Aorta (tissue), 5 donors: ENCODE measurements at regions not wholly inside any gene's neighbourhood (a gene's known extent, or its start where the extent isn't known, plus 50 kb on each side); places are given as distances from the start of the nearest gene placed in this dataset.

Source experiments
- ATAC-seq: fragments of 200-7000 bp; cut with Tn5 transposase; one replicate; pipeline ENCODE4 v1.9.1; 2022; ENCODE audit warnings: moderate library complexity; ENCODE audit not compliant: low FRiP score
- DNase-seq, 2 donors: peaks; one replicate each; pipeline ENCODE4 v3.0.0-alpha.2; 2020
- H3K27ac ChIP-seq, 2 donors: one replicate each; pipeline ENCODE4 v1.5.1; 2013; ENCODE audit warnings: low read length in 2 of 2, mild to moderate bottlenecking in 2 of 2, moderate library complexity in 2 of 2, control low read depth in 1 of 2, inconsistent platforms in 1 of 2, low read depth in 1 of 2
- H3K27me3 ChIP-seq, 2 donors: one replicate each; pipeline ENCODE4 v1.6.1; 2013; ENCODE audit warnings: control low read depth in 1 of 2, low read length in 1 of 2, mild to moderate bottlenecking in 1 of 2, moderate library complexity in 1 of 2; ENCODE audit not compliant: insufficient read depth in 2 of 2, control insufficient read depth in 1 of 2
- H3K36me3 ChIP-seq, 2 donors: one replicate each; pipeline ENCODE4 v1.6.1; 2013; ENCODE audit warnings: control low read depth in 1 of 2, low read length in 1 of 2, mild to moderate bottlenecking in 1 of 2; ENCODE audit not compliant: insufficient read depth in 2 of 2, control insufficient read depth in 1 of 2
- H3K4me1 ChIP-seq, 2 donors: one replicate each; pipeline ENCODE4 v1.6.1; 2013; ENCODE audit warnings: low read length in 2 of 2, control low read depth in 1 of 2, mild to moderate bottlenecking in 1 of 2, moderate library complexity in 1 of 2; ENCODE audit not compliant: insufficient read depth in 2 of 2, control insufficient read depth in 1 of 2
- H3K4me3 ChIP-seq, 2 donors: one replicate each; pipeline ENCODE4 v1.5.1; 2013; ENCODE audit warnings: low read length in 2 of 2, control low read depth in 1 of 2, mild to moderate bottlenecking in 1 of 2
- H3K9me3 ChIP-seq: one replicate; pipeline ENCODE4 v1.6.1; 2013; ENCODE audit warnings: mild to moderate bottlenecking, low read length; ENCODE audit not compliant: control insufficient read depth
- WGBS, 2 donors: extraction: QIAGEN DNeasy Blood & Tissue Kit; methylation state at CpG; one replicate each; pipeline ENCODE4 v1.1.7; 2013; 5-methylcytosine and 5-hydroxymethylcytosine counted together
- intact Hi-C, 2 donors: fragments of 100-400 bp; cut with DNase I; formaldehyde crosslinking; loops; one replicate each; pipeline versions ENCODE4 v1.14.2 to v1.15.0; 2022
- donor health status: healthy with polysubstance abuse.
- donor health status: Bipolar disorder and iron deficiency.
- donor health status: DM: no; HTN: no; CAD: no.
- donor health status: DM: no; HTN: no; CAD: no.
- donor health status: DM: yes; HTN: yes; CAD: no.

DNA sequence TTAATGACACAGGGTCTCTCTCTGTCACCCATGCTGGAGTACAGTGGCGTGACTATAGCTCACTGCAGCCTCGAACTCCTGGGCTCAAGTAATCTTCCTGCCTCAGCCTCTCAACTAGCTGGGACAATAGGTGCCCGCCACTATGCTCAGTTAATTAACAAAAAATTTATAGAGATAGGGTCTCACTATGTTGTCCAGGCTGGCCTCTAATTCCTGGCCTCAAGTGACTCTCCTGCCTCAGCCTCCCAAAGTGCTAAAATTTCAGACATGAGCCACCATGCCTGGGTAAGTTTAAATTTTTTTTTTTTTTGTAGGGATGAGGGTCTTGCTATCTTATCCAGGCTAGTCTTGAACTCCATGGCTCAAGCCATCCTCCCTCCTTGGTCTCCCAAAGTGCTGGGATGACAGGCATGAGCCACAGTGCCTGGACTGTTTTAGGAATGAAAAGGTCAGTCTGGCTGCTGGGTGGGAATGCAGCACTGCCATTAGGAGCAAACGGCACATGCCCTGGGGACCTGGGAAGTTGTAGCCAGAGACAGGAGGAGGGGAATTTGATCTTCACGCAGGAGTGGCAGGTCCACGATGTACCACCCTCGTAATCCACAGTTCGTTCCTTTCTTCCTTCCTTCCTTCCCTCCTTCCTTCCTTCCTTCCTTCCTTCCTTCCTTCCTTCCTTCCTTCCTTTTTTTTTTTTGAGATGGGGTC lies 106.7 kb downstream of the HAPSTR1 start:
- Histone ChIP-seq H3K4me3 (no peak overlapping the region), H3K27ac (no peak overlapping the region), H3K9me3 (peaks cover 6% of the 10 kb centered on the region), H3K27me3 (no peaks in the 10 kb centered on the region), H3K36me3 (no peaks in the 10 kb centered on the region), H3K4me1 (no peaks in the 10 kb centered on the region)
- WGBS, 2 donors = 65 to 69% methylated on average over 8 of the region's 8 CpGs
- no peak for DNase-seq
- intact Hi-C loops = no loop called here
- ATAC-seq = no peak

DNA sequence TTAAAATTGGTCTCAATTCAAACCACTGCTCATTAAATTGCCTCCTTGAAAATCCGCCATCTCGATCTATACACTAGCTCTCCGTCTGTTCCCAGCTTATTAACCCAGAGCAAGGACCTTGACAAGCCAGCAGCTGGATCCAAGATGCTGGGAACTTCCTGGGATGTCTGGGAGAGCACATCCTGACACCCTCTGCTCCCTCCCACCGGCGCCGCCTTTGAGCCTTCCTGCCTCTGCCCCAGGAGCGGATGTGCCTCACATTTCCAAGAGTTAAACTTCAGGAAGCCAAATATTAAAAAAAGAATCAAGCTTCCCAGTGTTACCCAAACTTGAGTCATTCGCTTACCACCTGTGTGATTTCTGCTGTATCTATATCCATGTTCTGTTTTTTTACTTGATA lies 107.9 kb downstream of the HAPSTR1 start:
- H3K4me1 ChIP-seq = no peaks in the 10 kb centered on the region
- no peaks in the 10 kb centered on the region for H3K27me3 ChIP-seq
- no peaks in the 10 kb centered on the region for H3K36me3 ChIP-seq
- ATAC-seq (no peak), DNase-seq (no peak)
- intact Hi-C loops = no loop called here
- 59 to 64% methylated on average over 8 of the region's 8 CpGs for WGBS, 2 donors
- no peak overlapping the region for H3K4me3 ChIP-seq
- no peak overlapping the region for H3K27ac ChIP-seq
- peaks cover 4% of the 10 kb centered on the region for H3K9me3 ChIP-seq

DNA sequence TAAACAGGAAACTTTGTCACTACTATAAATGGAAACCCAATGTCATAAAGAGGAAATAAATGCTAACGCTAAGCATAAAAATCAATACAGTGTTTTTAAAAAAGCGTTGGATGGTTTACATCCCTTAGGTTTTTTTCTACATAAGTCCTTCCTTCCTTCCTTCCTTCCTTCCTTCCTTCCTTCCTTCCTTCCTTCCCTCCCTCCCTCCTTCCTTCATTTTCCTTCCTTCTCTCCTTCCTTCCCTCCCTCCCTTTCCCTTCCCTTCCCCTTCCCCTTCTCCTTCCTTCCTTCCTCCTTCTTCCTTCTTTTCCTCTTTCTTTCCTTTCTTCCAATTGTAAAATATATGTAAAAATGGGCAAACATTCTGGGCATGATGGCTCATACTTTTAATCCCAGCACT lies 108.3 kb downstream of the HAPSTR1 start:
- Histone ChIP-seq H3K4me3 (no peak overlapping the region), H3K36me3 (no peaks in the 10 kb centered on the region), H3K9me3 (peaks cover 4% of the 10 kb centered on the region), H3K4me1 (no peaks in the 10 kb centered on the region), H3K27me3 (no peaks in the 10 kb centered on the region), H3K27ac (no peak overlapping the region)
- DNase-seq (no peak), ATAC-seq (no peak)
- intact Hi-C loops = no loop called here
- WGBS, 2 donors = 87 to 90% methylated on average over 2 of the region's 2 CpGs

- 85 to 90% methylated on average over 10 of the region's 10 CpGs for WGBS, 2 donors
- no peak overlapping the region for H3K27ac ChIP-seq
- H3K27me3 ChIP-seq = no peaks in the 10 kb centered on the region
- ATAC-seq = no peak
- H3K36me3 ChIP-seq = no peaks in the 10 kb centered on the region
- no peaks in the 10 kb centered on the region for H3K4me1 ChIP-seq
- H3K9me3 ChIP-seq = peaks cover 6% of the 10 kb centered on the region
- no peak for DNase-seq
- no peak overlapping the region for H3K4me3 ChIP-seq
- intact Hi-C loops = no loop called here
Measured at GRCh38 chr16:9203956-9204355, 112.5 kb downstream of the HAPSTR1 start.

DNA sequence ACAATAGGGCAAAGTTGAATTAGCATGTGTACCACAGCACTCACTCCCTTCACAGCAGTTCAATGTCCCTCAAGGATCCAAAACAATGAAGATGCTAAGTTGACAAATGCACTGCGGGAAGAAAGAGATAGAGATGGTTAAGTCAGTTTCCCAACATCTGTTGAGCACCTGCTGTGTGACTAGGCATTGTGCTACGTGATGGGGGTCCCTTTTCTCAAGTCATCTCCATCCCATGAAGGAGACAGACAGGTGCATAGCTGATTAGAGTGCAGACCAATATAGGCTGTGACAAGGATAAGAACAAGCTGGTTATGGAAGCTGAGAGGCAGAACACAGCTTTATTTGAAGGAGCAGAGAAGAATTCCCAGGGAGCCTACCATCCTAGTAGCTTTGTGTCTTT lies 114.2 kb downstream of the HAPSTR1 start:
- WGBS, 2 donors = 56 to 60% methylated on average over 2 of the region's 2 CpGs
- DNase-seq (no peak), ATAC-seq (no peak)
- Histone ChIP-seq H3K27me3 (no peaks in the 10 kb centered on the region), H3K4me3 (no peak overlapping the region), H3K4me1 (no peaks in the 10 kb centered on the region), H3K9me3 (peaks cover 6% of the 10 kb centered on the region), H3K36me3 (no peaks in the 10 kb centered on the region), H3K27ac (no peak overlapping the region)
- intact Hi-C loops = no loop called here

- Histone ChIP-seq H3K36me3 (no peaks in the 10 kb centered on the region), H3K27me3 (no peaks in the 10 kb centered on the region), H3K4me1 (no peaks in the 10 kb centered on the region), H3K9me3 (peaks cover 6% of the 10 kb centered on the region), H3K27ac (no peak overlapping the region), H3K4me3 (no peak overlapping the region)
- DNase-seq (no peak), ATAC-seq (no peak)
- 69 to 88% methylated on average over 3 of the region's 3 CpGs for WGBS, 2 donors
- intact Hi-C loops = no loop called here
Measured at GRCh38 chr16:9206156-9206555, 114.7 kb downstream of the HAPSTR1 start.

DNA sequence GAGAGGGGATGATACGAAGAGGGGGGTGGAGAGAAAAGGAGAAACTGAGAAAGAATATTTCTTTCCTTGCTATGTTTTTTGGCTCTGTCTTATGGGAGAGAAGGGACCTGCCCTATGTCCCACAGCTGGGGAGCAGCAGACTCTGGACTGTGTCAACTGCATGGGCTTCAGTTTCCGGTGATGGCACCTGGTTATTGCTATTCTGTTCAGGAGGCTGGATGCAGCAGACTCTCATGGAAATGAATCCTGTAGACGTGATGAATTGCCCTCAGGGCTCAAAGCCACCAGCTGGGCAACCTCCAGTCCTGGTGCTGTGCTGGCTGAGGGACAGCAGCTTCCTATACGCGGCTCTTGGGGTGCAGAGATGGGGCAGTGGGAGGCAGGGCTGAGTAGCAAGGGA lies 121.2 kb downstream of the HAPSTR1 start:
- H3K27me3 ChIP-seq = no peaks in the 10 kb centered on the region
- no peaks in the 10 kb centered on the region for H3K36me3 ChIP-seq
- no peaks in the 10 kb centered on the region for H3K4me1 ChIP-seq
- DNase-seq = no peak
- H3K4me3 ChIP-seq = no peak overlapping the region
- WGBS, 2 donors = 51 to 66% methylated on average over 5 of the region's 5 CpGs
- intact Hi-C loops = no loop called here
- no peak for ATAC-seq
- H3K9me3 ChIP-seq = peaks cover 2% of the 10 kb centered on the region
- H3K27ac ChIP-seq = no peak overlapping the region

- Histone ChIP-seq H3K9me3 (peaks cover 9% of the 10 kb centered on the region), H3K27me3 (no peaks in the 10 kb centered on the region), H3K4me1 (no peaks in the 10 kb centered on the region), H3K36me3 (no peaks in the 10 kb centered on the region), H3K27ac (no peak overlapping the region), H3K4me3 (no peak overlapping the region)
- 32 to 40% methylated on average over 6 of the region's 6 CpGs for WGBS, 2 donors
- intact Hi-C loops = no loop called here
- DNase-seq = no peak
- no peak for ATAC-seq
Measured at GRCh38 chr16:9219813-9220212, 128.4 kb downstream of the HAPSTR1 start.

- intact Hi-C loops = no loop called here
Measured at GRCh38 chr16:9225527-9226316, 134.3 kb downstream of the HAPSTR1 start.

More at GRCh38 chr16:9225527-9226316, 134.3 kb downstream of the HAPSTR1 start:
- Histone ChIP-seq H3K4me1 (no peaks in the 10 kb centered on the region), H3K27me3 (no peaks in the 10 kb centered on the region), H3K4me3 (no peak overlapping the region), H3K27ac (no peak overlapping the region), H3K36me3 (no peaks in the 10 kb centered on the region), H3K9me3 (peaks cover 10% of the 10 kb centered on the region)
- no peak for ATAC-seq
- DNase-seq = no peak
- 33 to 46% methylated on average over 5 of the region's 5 CpGs for WGBS, 2 donors
